ENCODE measurements at regions not wholly inside any gene's neighbourhood (a gene's known extent, or its start where the extent isn't known, plus 50 kb on each side); places are given as distances from the start of the nearest gene placed in this dataset.
"Not testable (repeated sequence)": the region's sequence is repeated elsewhere in the genome, so short reads cannot be mapped to it uniquely, and the experiment has no call there.

GRCh38 chr15:77862651-77863104, 214.8 kb downstream of the TBC1D2B start:
- TF ChIP-seq CTBP1 (IDR thresholded peaks at IDR 0.05; ENCODE audit: borderline replicate concordance) = no peak
- TF ChIP-seq NFRKB (IDR thresholded peaks at IDR 0.05) = no peak
- no peak for TF ChIP-seq LEF1 (IDR thresholded peaks at IDR 0.05; ENCODE audit: borderline replicate concordance)
- no peak for TF ChIP-seq SP1 (IDR thresholded peaks at IDR 0.05)
- no peak for TF ChIP-seq TARDBP (IDR thresholded peaks at IDR 0.05)
- TF ChIP-seq ZNF384 (IDR thresholded peaks at IDR 0.05) = no peak
- no peak for TF ChIP-seq L3MBTL2 (conservative IDR thresholded peaks at IDR 0.05)
- no peak for TF ChIP-seq HDGF (IDR thresholded peaks at IDR 0.05; ENCODE audit: borderline replicate concordance)
- TF ChIP-seq ELF4 (IDR thresholded peaks at IDR 0.05) = no peak
- CTCF ChIA-PET = interaction anchor here (0.8 kb wide), 1 partner anchor 9 kb away, joined by 4 read pairs; no protein-coding TSS in a partner anchor
- DNase-seq (ENCODE audit: extremely low spot score) = no peak
- POLR2A ChIA-PET = no interaction called here

- DNase-seq (ENCODE audit: extremely low spot score); POLR2A ChIA-PET; CTCF ChIA-PET: not testable (repeated sequence)
Measured at GRCh38 chr15:77861997-77862635, 215.4 kb downstream of the TBC1D2B start.

- CTCF ChIA-PET = no interaction called here
- DNase-seq (ENCODE audit: extremely low spot score) = no peak
- TF ChIP-seq FOXM1 (IDR thresholded peaks at IDR 0.05; ENCODE audit: borderline replicate concordance) (no peak), NFRKB (IDR thresholded peaks at IDR 0.05) (no peak), PKNOX1 (IDR thresholded peaks at IDR 0.05) (no peak), ARNT (IDR thresholded peaks at IDR 0.05) (no peak), ZNF384 (IDR thresholded peaks at IDR 0.05) (no peak), FOXA1 (IDR thresholded peaks at IDR 0.05) (no peak), FOXK2 (IDR thresholded peaks at IDR 0.05) (no peak), HDGF (IDR thresholded peaks at IDR 0.05; ENCODE audit: borderline replicate concordance) (no peak)
- POLR2A ChIA-PET = no interaction called here
Measured at GRCh38 chr15:77860071-77860691, 217.3 kb downstream of the TBC1D2B start.

GRCh38 chr15:77859491-77860060, 217.9 kb downstream of the TBC1D2B start:
- no peak for DNase-seq (ENCODE audit: extremely low spot score)
- POLR2A ChIA-PET = no interaction called here
- CTCF ChIA-PET = no interaction called here
- TF ChIP-seq FOXK2 (IDR thresholded peaks at IDR 0.05) (no peak), L3MBTL2 (conservative IDR thresholded peaks at IDR 0.05) (no peak), NFRKB (IDR thresholded peaks at IDR 0.05) (no peak), HDGF (IDR thresholded peaks at IDR 0.05; ENCODE audit: borderline replicate concordance) (no peak), TARDBP (IDR thresholded peaks at IDR 0.05) (no peak), FOXA1 (IDR thresholded peaks at IDR 0.05) (no peak), LEF1 (IDR thresholded peaks at IDR 0.05; ENCODE audit: borderline replicate concordance) (no peak), FOXM1 (IDR thresholded peaks at IDR 0.05; ENCODE audit: borderline replicate concordance) (no peak), SUZ12 (IDR thresholded peaks at IDR 0.05) (no peak), ARNT (IDR thresholded peaks at IDR 0.05) (no peak), PKNOX1 (IDR thresholded peaks at IDR 0.05) (no peak), ZNF384 (IDR thresholded peaks at IDR 0.05) (no peak), BHLHE40 (IDR thresholded peaks at IDR 0.05; ENCODE audit: borderline replicate concordance) (no peak), SP1 (IDR thresholded peaks at IDR 0.05) (no peak), CTBP1 (IDR thresholded peaks at IDR 0.05; ENCODE audit: borderline replicate concordance) (no peak)

GRCh38 chr15:77858792-77859490, 218.6 kb downstream of the TBC1D2B start:
- DNase-seq (ENCODE audit: extremely low spot score) = no peak
- ChIA-PET POLR2A (no interaction called here), CTCF (no interaction called here)
- TF ChIP-seq SUZ12 (IDR thresholded peaks at IDR 0.05) = no peak
- TF ChIP-seq FOXM1 (IDR thresholded peaks at IDR 0.05; ENCODE audit: borderline replicate concordance) = no peak
- TF ChIP-seq NFRKB (IDR thresholded peaks at IDR 0.05) = no peak
- TF ChIP-seq FOXK2 (IDR thresholded peaks at IDR 0.05) = no peak
- no peak for TF ChIP-seq BHLHE40 (IDR thresholded peaks at IDR 0.05; ENCODE audit: borderline replicate concordance)
- no peak for TF ChIP-seq LEF1 (IDR thresholded peaks at IDR 0.05; ENCODE audit: borderline replicate concordance)
- no peak for TF ChIP-seq FOXA1 (IDR thresholded peaks at IDR 0.05)
- no peak for TF ChIP-seq ARNT (IDR thresholded peaks at IDR 0.05)
- TF ChIP-seq TARDBP (IDR thresholded peaks at IDR 0.05) = no peak
- TF ChIP-seq L3MBTL2 (conservative IDR thresholded peaks at IDR 0.05) = no peak
- no peak for TF ChIP-seq ELF4 (IDR thresholded peaks at IDR 0.05)
- TF ChIP-seq PKNOX1 (IDR thresholded peaks at IDR 0.05) = no peak
- TF ChIP-seq CTBP1 (IDR thresholded peaks at IDR 0.05; ENCODE audit: borderline replicate concordance) = no peak
- TF ChIP-seq ZNF384 (IDR thresholded peaks at IDR 0.05) = no peak
- TF ChIP-seq SP1 (IDR thresholded peaks at IDR 0.05) = no peak
- TF ChIP-seq HDGF (IDR thresholded peaks at IDR 0.05; ENCODE audit: borderline replicate concordance) = no peak

- TF ChIP-seq LEF1 (IDR thresholded peaks at IDR 0.05; ENCODE audit: borderline replicate concordance) (no peak), TARDBP (IDR thresholded peaks at IDR 0.05) (no peak), CTBP1 (IDR thresholded peaks at IDR 0.05; ENCODE audit: borderline replicate concordance) (no peak), FOXM1 (IDR thresholded peaks at IDR 0.05; ENCODE audit: borderline replicate concordance) (no peak), PKNOX1 (IDR thresholded peaks at IDR 0.05) (no peak)
- no peak for DNase-seq (ENCODE audit: extremely low spot score)
- POLR2A ChIA-PET = no interaction called here
- CTCF ChIA-PET = no interaction called here
Measured at GRCh38 chr15:77857419-77857818, 220.1 kb downstream of the TBC1D2B start.

All from HEK293T (cell line).